HepG2 (cell line): ENCODE measurements at regions not wholly inside any gene's neighbourhood (a gene's known extent, or its start where the extent isn't known, plus 50 kb on each side); places are given as distances from the start of the nearest gene placed in this dataset.

Source experiments
- AKNA ChIP-seq: sonication (generic); formaldehyde crosslinking; IDR thresholded peaks from 2 replicates; pipeline ENCODE4 v1.4.0; 2020; ENCODE audit warnings: missing genetic modification reagents, borderline replicate concordance
- ARID3A ChIP-seq: IDR thresholded peaks from 2 replicates; pipeline ENCODE4 v1.6.1; 2012; ENCODE audit warnings: low read depth, low read length, improper control_type of control experiment
- CBFB ChIP-seq: sonication (generic); formaldehyde crosslinking; IDR thresholded peaks from 2 replicates; pipeline ENCODE4 v1.4.0; 2020; ENCODE audit warnings: missing genetic modification reagents
- CENPT ChIP-seq: sonication (generic); formaldehyde crosslinking; IDR thresholded peaks from 2 replicates; pipeline ENCODE4 v1.8.0; 2022; ENCODE audit warnings: low read depth, mild to moderate bottlenecking, moderate library complexity, missing genetic modification reagents
- HINFP ChIP-seq: sonication (generic); formaldehyde crosslinking; IDR thresholded peaks from 2 replicates; pipeline ENCODE4 v1.4.0; 2020; ENCODE audit warnings: low read depth, mild to moderate bottlenecking, missing genetic modification reagents
- HNF1A ChIP-seq, 2 experiments: sonication (generic) in 1 of 2; formaldehyde crosslinking in 1 of 2; IDR thresholded peaks; 2 replicates each; pipeline versions ENCODE4 v1.4.0 to v1.6.1; 2016 to 2020; ENCODE audit warnings: borderline replicate concordance in 1 of 2, low read depth in 1 of 2, mild to moderate bottlenecking in 1 of 2, missing genetic modification reagents in 1 of 2
- HOXA7 ChIP-seq: sonication (generic); formaldehyde crosslinking; IDR thresholded peaks from 2 replicates; pipeline ENCODE4 v1.8.1; 2022; ENCODE audit warnings: mild to moderate bottlenecking, missing genetic modification reagents, moderate library complexity
- KLF6 ChIP-seq: IDR thresholded peaks from 2 replicates; pipeline ENCODE4 v1.8.0; 2016; ENCODE audit warnings: missing biosample characterization, missing genetic modification reagents
- PBX3 ChIP-seq: sonication (generic); formaldehyde crosslinking; IDR thresholded peaks from 2 replicates; pipeline ENCODE4 v1.8.1; 2023; ENCODE audit warnings: missing genetic modification reagents, inconsistent platforms, borderline replicate concordance
- SIN3B ChIP-seq: fragments of 150-350 bp; IDR thresholded peaks from 2 replicates; pipeline ENCODE4 v1.6.1; 2014; ENCODE audit warnings: low read length
- SUZ12 ChIP-seq: fragments of 150-350 bp; IDR thresholded peaks from 2 replicates; pipeline ENCODE4 v1.6.1; 2014; ENCODE audit warnings: low read depth, low read length
- TCF7 ChIP-seq: sonication (generic); IDR thresholded peaks from 2 replicates; pipeline ENCODE4 v1.6.1; 2016; ENCODE audit warnings: antibody characterized with exemption, low read depth
- TEAD2 ChIP-seq: sonication (generic); formaldehyde crosslinking; IDR thresholded peaks from 2 replicates; pipeline ENCODE4 v1.9.0; 2021; ENCODE audit warnings: missing genetic modification reagents
- TOPORS ChIP-seq: sonication (generic); formaldehyde crosslinking; IDR thresholded peaks from 2 replicates; pipeline ENCODE4 v1.8.0; 2023; ENCODE audit warnings: mild to moderate bottlenecking, missing genetic modification reagents
- ZNF589 ChIP-seq: sonication (generic); formaldehyde crosslinking; conservative IDR thresholded peaks from 2 replicates; pipeline ENCODE4 v1.8.0; 2022; ENCODE audit warnings: mild to moderate bottlenecking, moderate library complexity, missing genetic modification reagents

- TF ChIP-seq HOXA7 (CRISPR knock-in tag): no peak
- TF ChIP-seq HINFP (CRISPR knock-in tag): no peak
- no peak for TF ChIP-seq TCF7
- peak; percentile 63 for TF ChIP-seq ARID3A
- no peak for TF ChIP-seq AKNA (CRISPR knock-in tag)
- TF ChIP-seq PBX3: no peak
- TF ChIP-seq HNF1A (IDR thresholded peaks at IDR 0.05; ENCODE audit: low read depth): no peak
- peak; percentile 15; the same call in 1 of the 2 replicates for TF ChIP-seq HNF1A (CRISPR knock-in tag; IDR thresholded peaks at IDR 0.05; ENCODE audit: borderline replicate concordance)
- no peak for TF ChIP-seq ZNF589 (CRISPR knock-in tag)
- peak; percentile 29; the same call in 1 of the 2 replicates for TF ChIP-seq TOPORS (CRISPR knock-in tag)
- no peak for TF ChIP-seq CBFB (CRISPR knock-in tag)
- TF ChIP-seq SUZ12: no peak
- no peak for TF ChIP-seq KLF6 (CRISPR knock-in tag)
- TF ChIP-seq SIN3B: no peak
- no peak for TF ChIP-seq TEAD2 (CRISPR knock-in tag)
- no peak for TF ChIP-seq CENPT
Observed at GRCh38 chr20:53829724-53830521, 236.3 kb upstream of the ZNF217 start (continued).
